OCI-LY1 (cell line): ENCODE measurements at regions not wholly inside any gene's neighbourhood (a gene's known extent, or its start where the extent isn't known, plus 50 kb on each side); places are given as distances from the start of the nearest gene placed in this dataset.

Experiments
- H2AFZ ChIP-seq: fragments of 200-600 bp; sonication (generic), shearing (Covaris generic); 2 replicates; pipeline ENCODE4 v1.6.0; 2014; ENCODE audit warnings: antibody characterized with exemption, mild to moderate bottlenecking, low read length
- H3F3A ChIP-seq: fragments of 200-600 bp; sonication (generic), shearing (Covaris generic); 2 replicates; pipeline ENCODE4 v1.6.0; 2014; ENCODE audit warnings: mild to moderate bottlenecking, antibody characterized with exemption, low read length, moderate library complexity; ENCODE audit not compliant: insufficient read depth
- H3K27ac ChIP-seq: fragments of 200-600 bp; sonication (generic); 2 replicates; pipeline ENCODE4 v1.5.1; 2014; ENCODE audit warnings: low read length, mixed run types, mild to moderate bottlenecking, low read depth; ENCODE audit not compliant: poor library complexity, severe bottlenecking
- H3K27me3 ChIP-seq: fragments of 200-600 bp; sonication (generic); 2 replicates; pipeline ENCODE4 v1.6.0; 2014; ENCODE audit warnings: antibody characterized with exemption, mild to moderate bottlenecking, low read length, moderate library complexity; ENCODE audit not compliant: insufficient read depth
- H3K36me3 ChIP-seq: fragments of 200-600 bp; sonication (generic); 2 replicates; pipeline ENCODE4 v1.6.1; 2014; ENCODE audit warnings: mild to moderate bottlenecking, antibody characterized with exemption, low read length, moderate library complexity, mixed read lengths; ENCODE audit not compliant: insufficient read depth
- H3K4me1 ChIP-seq: fragments of 200-600 bp; sonication (generic); 2 replicates; pipeline ENCODE4 v1.5.1; 2014; ENCODE audit warnings: mild to moderate bottlenecking, low read length, moderate library complexity; ENCODE audit not compliant: insufficient read depth, severe bottlenecking
- H3K4me2 ChIP-seq: fragments of 200-600 bp; sonication (generic), shearing (Covaris generic); 2 replicates; pipeline ENCODE4 v1.6.1; 2014; ENCODE audit warnings: low read length
- H3K4me3 ChIP-seq: fragments of 200-600 bp; sonication (generic); 2 replicates; pipeline ENCODE4 v1.5.1; 2014; ENCODE audit warnings: low read length, low read depth, mild to moderate bottlenecking, mixed read lengths; ENCODE audit not compliant: poor library complexity, severe bottlenecking
- H3K79me2 ChIP-seq: fragments of 200-600 bp; shearing (Covaris generic); 2 replicates; pipeline ENCODE4 v1.6.1; 2016; ENCODE audit warnings: mixed run types, low read length, mixed read lengths; ENCODE audit not compliant: insufficient read depth
- H3K9ac ChIP-seq: fragments of 200-600 bp; sonication (generic), shearing (Covaris generic); 2 replicates; pipeline ENCODE4 v1.6.1; 2014; ENCODE audit warnings: mild to moderate bottlenecking, low read length, mixed read lengths
- H3K9me2 ChIP-seq: fragments of 200-600 bp; sonication (generic), shearing (Covaris generic); 2 replicates; pipeline ENCODE4 v1.6.1; 2014; ENCODE audit warnings: low read depth, mild to moderate bottlenecking, low read length, mixed read lengths
- H3K9me3 ChIP-seq: fragments of 200-600 bp; shearing (Covaris generic); 2 replicates; pipeline ENCODE4 v1.6.1; 2014; ENCODE audit warnings: low read length, mixed read lengths
- H4K20me1 ChIP-seq: fragments of 200-600 bp; sonication (generic), shearing (Covaris generic); 2 replicates; pipeline ENCODE4 v1.6.0; 2016; ENCODE audit warnings: mild to moderate bottlenecking, low read length; ENCODE audit not compliant: insufficient read depth
- EZH2 ChIP-seq: fragments of 200-600 bp; sonication (generic), shearing (Covaris generic); IDR thresholded peaks from 2 replicates; pipeline ENCODE4 v1.8.0; 2017; ENCODE audit warnings: borderline replicate concordance, mixed run types, mild to moderate bottlenecking, antibody characterized with exemption, low read length, moderate library complexity, mixed read lengths
- TF ChIP-seq, protein P1 (sequence below): fragments of 200-600 bp; sonication (generic), shearing (Covaris generic); IDR thresholded peaks from 2 replicates; pipeline ENCODE4 v1.5.1; 2017; ENCODE audit warnings: mild to moderate bottlenecking, antibody characterized with exemption, low read length, moderate library complexity, mixed read lengths

DNA sequence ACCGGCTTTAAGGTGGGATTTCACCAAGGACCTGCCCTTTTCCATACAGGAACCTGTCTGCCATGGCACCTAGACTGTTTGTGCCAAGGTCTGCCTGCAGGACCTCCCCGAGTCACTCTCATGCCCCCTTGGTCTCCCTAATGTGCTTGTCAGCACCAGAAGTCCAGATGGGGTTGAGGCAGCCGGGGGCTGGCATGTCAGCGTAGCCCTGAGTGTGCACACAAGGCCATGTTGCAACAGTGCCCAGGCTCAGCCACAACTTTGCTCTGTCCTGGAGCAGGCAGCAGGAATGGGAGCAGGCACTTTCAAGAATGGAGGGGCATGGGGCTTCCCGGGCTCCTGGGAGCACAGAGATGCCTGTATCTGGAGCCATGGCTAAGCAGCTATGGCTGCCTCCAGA is 621.5 kb downstream of the CDH9 start:
- no peak overlapping the region for H3K9ac ChIP-seq
- no peak overlapping the region for H3K4me3 ChIP-seq
- H2AFZ ChIP-seq = no peak overlapping the region
- no peaks in the 10 kb centered on the region for H3K36me3 ChIP-seq
- H3K9me3 ChIP-seq = no peaks in the 10 kb centered on the region
- H3K9me2 ChIP-seq = no peaks in the 10 kb centered on the region
- H3K4me2 ChIP-seq = no peak overlapping the region
- H4K20me1 ChIP-seq = no peaks in the 10 kb centered on the region
- H3K27me3 ChIP-seq = no peaks in the 10 kb centered on the region
- H3K27ac ChIP-seq = no peak overlapping the region
- no peaks in the 10 kb centered on the region for H3F3A ChIP-seq
- no peaks in the 10 kb centered on the region for H3K4me1 ChIP-seq
- no peaks in the 10 kb centered on the region for H3K79me2 ChIP-seq
- TF ChIP-seq, protein P1, sequence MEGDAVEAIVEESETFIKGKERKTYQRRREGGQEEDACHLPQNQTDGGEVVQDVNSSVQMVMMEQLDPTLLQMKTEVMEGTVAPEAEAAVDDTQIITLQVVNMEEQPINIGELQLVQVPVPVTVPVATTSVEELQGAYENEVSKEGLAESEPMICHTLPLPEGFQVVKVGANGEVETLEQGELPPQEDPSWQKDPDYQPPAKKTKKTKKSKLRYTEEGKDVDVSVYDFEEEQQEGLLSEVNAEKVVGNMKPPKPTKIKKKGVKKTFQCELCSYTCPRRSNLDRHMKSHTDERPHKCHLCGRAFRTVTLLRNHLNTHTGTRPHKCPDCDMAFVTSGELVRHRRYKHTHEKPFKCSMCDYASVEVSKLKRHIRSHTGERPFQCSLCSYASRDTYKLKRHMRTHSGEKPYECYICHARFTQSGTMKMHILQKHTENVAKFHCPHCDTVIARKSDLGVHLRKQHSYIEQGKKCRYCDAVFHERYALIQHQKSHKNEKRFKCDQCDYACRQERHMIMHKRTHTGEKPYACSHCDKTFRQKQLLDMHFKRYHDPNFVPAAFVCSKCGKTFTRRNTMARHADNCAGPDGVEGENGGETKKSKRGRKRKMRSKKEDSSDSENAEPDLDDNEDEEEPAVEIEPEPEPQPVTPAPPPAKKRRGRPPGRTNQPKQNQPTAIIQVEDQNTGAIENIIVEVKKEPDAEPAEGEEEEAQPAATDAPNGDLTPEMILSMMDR = no peak
- TF ChIP-seq EZH2 = no peak

DNA sequence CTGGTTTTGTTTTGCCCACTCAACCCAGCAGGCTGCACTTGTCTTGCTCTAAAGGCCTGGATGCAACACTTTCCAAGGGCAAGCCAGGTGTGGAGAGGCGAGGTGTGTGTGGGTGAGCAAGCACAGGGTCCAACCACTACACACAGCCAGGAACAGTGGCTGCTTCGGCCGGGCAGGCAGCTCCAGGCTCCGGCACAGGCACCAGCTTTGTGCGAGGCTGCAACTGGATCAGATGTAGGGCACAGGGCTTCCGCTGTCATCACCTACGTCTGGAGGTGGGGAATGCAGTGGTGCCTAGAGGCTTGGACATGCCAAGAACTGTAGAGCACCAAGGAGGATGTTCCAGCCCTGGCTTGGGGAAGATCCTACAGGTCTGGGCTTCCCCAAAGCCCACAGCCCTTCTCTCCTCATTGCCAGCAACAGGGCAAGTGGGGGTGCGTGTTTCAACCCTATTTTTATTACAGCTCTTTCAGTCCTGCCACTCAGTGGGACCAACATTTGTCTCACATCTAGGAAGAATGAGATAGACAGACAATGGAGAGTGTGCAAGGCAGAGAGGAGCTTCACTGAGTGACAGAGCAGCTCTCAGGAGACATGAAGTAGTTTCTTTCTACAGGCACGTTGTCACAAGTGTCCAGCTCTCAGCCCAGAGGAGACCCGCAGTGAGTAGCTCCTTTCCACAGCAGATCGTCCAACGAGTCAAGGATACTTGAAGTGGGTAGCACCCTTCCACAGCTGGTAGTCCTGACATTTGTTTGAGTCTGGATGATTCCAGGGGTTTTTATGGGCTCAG is 622.2 kb downstream of the CDH9 start:
- Histone ChIP-seq H3F3A (no peaks in the 10 kb centered on the region), H3K9ac (no peak overlapping the region), H3K4me2 (no peak overlapping the region), H3K9me3 (no peaks in the 10 kb centered on the region), H3K27me3 (no peaks in the 10 kb centered on the region), H3K4me3 (no peak overlapping the region), H4K20me1 (no peaks in the 10 kb centered on the region), H3K4me1 (no peaks in the 10 kb centered on the region), H2AFZ (no peak overlapping the region), H3K36me3 (no peaks in the 10 kb centered on the region), H3K27ac (no peak overlapping the region), H3K79me2 (no peaks in the 10 kb centered on the region), H3K9me2 (no peaks in the 10 kb centered on the region)
- no peak for TF ChIP-seq EZH2
- TF ChIP-seq, protein P1 = no peak

DNA sequence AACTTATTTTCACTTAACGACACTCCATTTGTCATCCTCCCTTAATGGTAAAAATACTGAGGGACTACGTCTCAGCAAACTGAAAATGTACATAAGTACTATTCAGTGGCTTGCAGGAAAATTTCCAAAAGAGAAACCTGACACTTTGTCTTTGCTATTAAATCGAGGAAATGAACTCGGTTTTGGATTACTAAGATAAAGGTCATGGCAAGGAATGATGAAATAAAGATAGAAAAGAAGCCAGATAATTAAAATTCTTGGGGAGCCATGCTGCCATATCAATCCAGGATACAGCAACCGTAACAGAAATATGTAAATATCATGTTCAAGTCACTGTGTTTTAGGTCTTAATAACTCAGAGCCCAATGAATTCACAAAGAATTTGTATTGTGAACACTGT is 647.8 kb downstream of the CDH9 start:
- H3K9me2 ChIP-seq = no peaks in the 10 kb centered on the region
- H4K20me1 ChIP-seq = no peaks in the 10 kb centered on the region
- no peaks in the 10 kb centered on the region for H3K9me3 ChIP-seq
- no peak overlapping the region for H3K4me3 ChIP-seq
- H3K79me2 ChIP-seq = no peaks in the 10 kb centered on the region
- H2AFZ ChIP-seq = no peak overlapping the region
- H3K27ac ChIP-seq = no peak overlapping the region
- H3K9ac ChIP-seq = no peak overlapping the region
- no peaks in the 10 kb centered on the region for H3K27me3 ChIP-seq
- H3F3A ChIP-seq = no peaks in the 10 kb centered on the region
- TF ChIP-seq, protein P1 = no peak
- no peak for TF ChIP-seq EZH2
- no peak overlapping the region for H3K4me2 ChIP-seq
- no peaks in the 10 kb centered on the region for H3K36me3 ChIP-seq
- H3K4me1 ChIP-seq = no peaks in the 10 kb centered on the region
